ENCODE measurements at regions not wholly inside any gene's neighbourhood (a gene's known extent, or its start where the extent isn't known, plus 50 kb on each side); places are given as distances from the start of the nearest gene placed in this dataset.

DNA sequence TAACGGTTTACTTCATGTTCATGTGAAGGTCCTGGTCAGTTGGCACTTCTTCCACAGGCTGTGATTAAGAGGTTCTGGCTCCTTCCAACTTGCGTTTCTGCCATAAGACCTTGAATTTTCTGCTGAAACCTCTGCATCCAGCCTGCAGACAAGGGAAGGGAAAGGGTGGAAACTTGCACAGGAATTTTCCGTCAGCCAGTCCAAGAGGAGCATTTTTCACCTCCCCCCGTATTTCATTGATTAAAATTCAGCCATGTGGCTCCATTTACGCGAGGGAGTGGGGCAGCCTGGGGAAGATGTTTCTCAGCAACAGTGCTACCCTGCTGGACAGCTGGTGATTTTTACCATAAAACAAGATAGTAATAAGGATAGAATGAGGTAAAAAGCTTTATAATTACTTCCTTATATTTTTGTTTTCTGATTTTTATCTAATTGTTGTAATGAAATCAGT is 101.5 kb upstream of the SMIM36 start:
- peaks cover 0 to 3% of the 10 kb centered on the region in 2 donors for H3K4me1 ChIP-seq (ENCODE audit: control insufficient read depth in 2 of 2, insufficient read depth in 1 of 2, low read depth in 1 of 2, low read length in 2 of 2)

GRCh38 chr17:55607731-55608341 is 96.6 kb upstream of the SMIM36 start:
- Histone ChIP-seq H4K8ac (ENCODE audit: low read depth, low read length) (no peak overlapping the region), H2AFZ (ENCODE audit: low read length) (no peak overlapping the region), H3K4me1 (ENCODE audit: control insufficient read depth in 2 of 2, insufficient read depth in 1 of 2, low read depth in 1 of 2, low read length in 2 of 2) (peaks cover 0 to 7% of the 10 kb centered on the region in 2 donors), H3K36me3 (replicated peaks in 1 of 2; ENCODE audit: control insufficient read depth in 2 of 2, insufficient read depth in 2 of 2, low read length in 2 of 2) (no peaks in the 10 kb centered on the region), H3K27ac (replicated peaks; ENCODE audit: low read length) (no peak overlapping the region), H3K4me2 (ENCODE audit: insufficient read depth, low read length, poor library complexity, severe bottlenecking) (no peak overlapping the region), H3K14ac (ENCODE audit: low read length) (no peak overlapping the region), H2BK12ac (ENCODE audit: low read length) (no peak overlapping the region), H3K79me1 (ENCODE audit: low read depth, low read length) (no peaks in the 10 kb centered on the region), H3K4me3 (ENCODE audit: low read length in 2 of 2) (no peak overlapping the region), H4K91ac (ENCODE audit: low read depth, low read length, poor library complexity) (no peak overlapping the region), H3K23ac (ENCODE audit: low read depth, low read length, poor library complexity) (no peak overlapping the region), H2BK5ac (ENCODE audit: low read length) (no peak overlapping the region), H2BK120ac (ENCODE audit: low read depth, low read length) (no peak overlapping the region), H3K9me3 (replicated peaks in 1 of 2; ENCODE audit: control insufficient read depth in 2 of 2, insufficient read depth in 1 of 2, low read depth in 1 of 2, low read length in 2 of 2) (no peaks in the 10 kb centered on the region), H3K18ac (ENCODE audit: low read length) (no peak overlapping the region), H3K9ac (ENCODE audit: low read depth, low read length, poor library complexity) (no peak overlapping the region), H3K4ac (ENCODE audit: low read length) (no peak overlapping the region), H2AK5ac (ENCODE audit: low read depth, low read length) (no peak overlapping the region), H3K27me3 (ENCODE audit: control insufficient read depth in 3 of 3, insufficient read depth in 3 of 3, low read depth in 1 of 3, low read length in 3 of 3) (no peaks in the 10 kb centered on the region), H2BK15ac (ENCODE audit: low read length) (no peak overlapping the region)
- no peak for DNase-seq (ENCODE audit: low spot score)
- no CpG with 5 or more reads among the region's 2 CpGs for WGBS, 2 donors (ENCODE audit: extremely low coverage in 2 of 2, insufficient read length in 2 of 2, insufficient replicate concordance in 1 of 2)

More for the DNA sequence above, 101.5 kb upstream of the SMIM36 start:
- Histone ChIP-seq H2BK5ac (ENCODE audit: low read length) (no peak overlapping the region), H3K4me3 (ENCODE audit: low read length in 2 of 2) (no peak overlapping the region), H2BK120ac (ENCODE audit: low read depth, low read length) (no peak overlapping the region), H3K4ac (ENCODE audit: low read length) (no peak overlapping the region), H3K9me3 (replicated peaks in 1 of 2; ENCODE audit: control insufficient read depth in 2 of 2, insufficient read depth in 1 of 2, low read depth in 1 of 2, low read length in 2 of 2) (no peaks in the 10 kb centered on the region), H3K36me3 (replicated peaks in 1 of 2; ENCODE audit: control insufficient read depth in 2 of 2, insufficient read depth in 2 of 2, low read length in 2 of 2) (no peaks in the 10 kb centered on the region), H3K79me1 (ENCODE audit: low read depth, low read length) (no peaks in the 10 kb centered on the region), H4K91ac (ENCODE audit: low read depth, low read length, poor library complexity) (no peak overlapping the region), H3K27ac (replicated peaks; ENCODE audit: low read length) (no peak overlapping the region), H3K9ac (ENCODE audit: low read depth, low read length, poor library complexity) (no peak overlapping the region), H3K27me3 (ENCODE audit: control insufficient read depth in 3 of 3, insufficient read depth in 3 of 3, low read depth in 1 of 3, low read length in 3 of 3) (no peaks in the 10 kb centered on the region), H2AK5ac (ENCODE audit: low read depth, low read length) (no peak overlapping the region), H3K23ac (ENCODE audit: low read depth, low read length, poor library complexity) (no peak overlapping the region), H2BK12ac (ENCODE audit: low read length) (no peak overlapping the region), H3K18ac (ENCODE audit: low read length) (no peak overlapping the region), H2AFZ (ENCODE audit: low read length) (no peak overlapping the region), H3K14ac (ENCODE audit: low read length) (no peak overlapping the region), H2BK15ac (ENCODE audit: low read length) (no peak overlapping the region), H3K4me2 (ENCODE audit: insufficient read depth, low read length, poor library complexity, severe bottlenecking) (no peak overlapping the region), H4K8ac (ENCODE audit: low read depth, low read length) (no peak overlapping the region)
- DNase-seq (ENCODE audit: low spot score), result no peak
- no CpG with 5 or more reads among the region's 6 CpGs for WGBS, 2 donors (ENCODE audit: extremely low coverage in 2 of 2, insufficient read length in 2 of 2, insufficient replicate concordance in 1 of 2)

GRCh38 chr17:55606488-55606815 is 95.2 kb upstream of the SMIM36 start:
- Histone ChIP-seq H2AK5ac (ENCODE audit: low read depth, low read length) (no peak overlapping the region), H3K79me1 (ENCODE audit: low read depth, low read length) (no peaks in the 10 kb centered on the region), H3K18ac (ENCODE audit: low read length) (no peak overlapping the region), H2AFZ (ENCODE audit: low read length) (no peak overlapping the region), H3K27ac (replicated peaks; ENCODE audit: low read length) (no peak overlapping the region), H2BK12ac (ENCODE audit: low read length) (no peak overlapping the region), H3K9ac (ENCODE audit: low read depth, low read length, poor library complexity) (no peak overlapping the region), H2BK120ac (ENCODE audit: low read depth, low read length) (peak overlapping the region; percentile 29), H3K27me3 (ENCODE audit: control insufficient read depth in 3 of 3, insufficient read depth in 3 of 3, low read depth in 1 of 3, low read length in 3 of 3) (no peaks in the 10 kb centered on the region), H3K4me3 (ENCODE audit: low read length in 2 of 2) (no peak overlapping the region), H3K4ac (ENCODE audit: low read length) (no peak overlapping the region), H3K4me1 (ENCODE audit: control insufficient read depth in 2 of 2, insufficient read depth in 1 of 2, low read depth in 1 of 2, low read length in 2 of 2) (peaks cover 0 to 7% of the 10 kb centered on the region in 2 donors), H3K9me3 (replicated peaks in 1 of 2; ENCODE audit: control insufficient read depth in 2 of 2, insufficient read depth in 1 of 2, low read depth in 1 of 2, low read length in 2 of 2) (no peaks in the 10 kb centered on the region), H3K23ac (ENCODE audit: low read depth, low read length, poor library complexity) (no peak overlapping the region), H3K14ac (ENCODE audit: low read length) (no peak overlapping the region), H3K4me2 (ENCODE audit: insufficient read depth, low read length, poor library complexity, severe bottlenecking) (no peak overlapping the region), H2BK15ac (ENCODE audit: low read length) (no peak overlapping the region), H4K91ac (ENCODE audit: low read depth, low read length, poor library complexity) (no peak overlapping the region), H3K36me3 (replicated peaks in 1 of 2; ENCODE audit: control insufficient read depth in 2 of 2, insufficient read depth in 2 of 2, low read length in 2 of 2) (no peaks in the 10 kb centered on the region), H2BK5ac (ENCODE audit: low read length) (no peak overlapping the region), H4K8ac (ENCODE audit: low read depth, low read length) (no peak overlapping the region)
- no peak for DNase-seq (ENCODE audit: low spot score)
- WGBS, 2 donors (ENCODE audit: extremely low coverage in 2 of 2, insufficient read length in 2 of 2, insufficient replicate concordance in 1 of 2), result no CpG with 5 or more reads among the region's 1 CpG

DNA sequence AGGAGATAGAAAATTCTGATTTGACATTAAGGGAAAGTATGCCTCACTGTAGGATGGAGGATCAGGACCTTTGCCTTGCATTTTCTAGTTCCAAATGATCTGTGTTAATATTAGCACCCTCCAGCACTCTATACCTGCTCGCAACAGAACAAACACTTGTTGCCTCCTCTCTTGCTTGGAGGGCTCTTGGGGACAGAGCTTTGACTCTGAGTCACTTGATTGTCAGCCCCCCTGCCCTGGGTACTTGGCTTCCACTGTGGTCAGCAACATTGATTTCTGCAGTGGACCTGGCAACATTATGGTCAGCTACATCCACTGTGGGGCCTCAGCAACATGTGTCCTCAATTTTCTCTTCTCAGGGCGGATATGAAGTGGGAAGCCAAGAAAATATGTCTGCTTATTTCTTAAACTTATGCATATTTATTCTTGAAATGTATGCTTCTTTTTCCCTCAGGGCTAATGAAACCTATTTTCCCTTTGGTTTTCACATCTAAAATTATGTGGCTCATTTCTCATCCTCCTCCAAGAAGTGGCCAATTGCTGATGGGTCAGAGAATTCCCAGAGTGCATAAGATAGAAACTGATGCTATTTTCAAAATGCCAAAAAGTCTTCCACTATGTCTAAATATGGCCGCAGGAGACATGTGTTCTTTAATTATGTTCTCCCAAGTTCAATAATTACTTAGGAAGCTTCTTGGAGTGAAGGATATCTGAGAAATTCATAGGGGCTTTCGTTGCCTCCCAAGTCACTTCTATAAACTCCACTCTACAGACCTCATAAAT is 94.6 kb upstream of the SMIM36 start:
- H3K79me1 ChIP-seq (ENCODE audit: low read depth, low read length), result no peaks in the 10 kb centered on the region
- no peak overlapping the region for H3K27ac ChIP-seq (replicated peaks; ENCODE audit: low read length)
- H3K14ac ChIP-seq (ENCODE audit: low read length), result no peak overlapping the region
- no peak overlapping the region for H2AK5ac ChIP-seq (ENCODE audit: low read depth, low read length)
- no peak overlapping the region for H3K4me2 ChIP-seq (ENCODE audit: insufficient read depth, low read length, poor library complexity, severe bottlenecking)
- H3K18ac ChIP-seq (ENCODE audit: low read length), result no peak overlapping the region
- H4K8ac ChIP-seq (ENCODE audit: low read depth, low read length), result no peak overlapping the region
- H3K4ac ChIP-seq (ENCODE audit: low read length), result no peak overlapping the region
- H3K27me3 ChIP-seq (ENCODE audit: control insufficient read depth in 3 of 3, insufficient read depth in 3 of 3, low read depth in 1 of 3, low read length in 3 of 3), result no peaks in the 10 kb centered on the region
- H2BK120ac ChIP-seq (ENCODE audit: low read depth, low read length), result peak overlapping the region; percentile 29
- no peak overlapping the region for H4K91ac ChIP-seq (ENCODE audit: low read depth, low read length, poor library complexity)
- peak overlapping the region; percentile 86 for H2BK15ac ChIP-seq (ENCODE audit: low read length)
- no peak overlapping the region for H2BK5ac ChIP-seq (ENCODE audit: low read length)
- H3K9me3 ChIP-seq (replicated peaks in 1 of 2; ENCODE audit: control insufficient read depth in 2 of 2, insufficient read depth in 1 of 2, low read depth in 1 of 2, low read length in 2 of 2), result no peaks in the 10 kb centered on the region
- no peak overlapping the region for H3K9ac ChIP-seq (ENCODE audit: low read depth, low read length, poor library complexity)
- no peak overlapping the region for H3K23ac ChIP-seq (ENCODE audit: low read depth, low read length, poor library complexity)
- no peak overlapping the region for H2AFZ ChIP-seq (ENCODE audit: low read length)
- peak overlapping the region; percentile 75 for H2BK12ac ChIP-seq (ENCODE audit: low read length)
- no peaks in the 10 kb centered on the region for H3K36me3 ChIP-seq (replicated peaks in 1 of 2; ENCODE audit: control insufficient read depth in 2 of 2, insufficient read depth in 2 of 2, low read length in 2 of 2)
- DNase-seq (ENCODE audit: low spot score), result no peak
- WGBS, 2 donors (ENCODE audit: extremely low coverage in 2 of 2, insufficient read length in 2 of 2, insufficient replicate concordance in 1 of 2), result no CpG with 5 or more reads among the region's 4 CpGs
- peaks cover 0 to 7% of the 10 kb centered on the region in 2 donors for H3K4me1 ChIP-seq (ENCODE audit: control insufficient read depth in 2 of 2, insufficient read depth in 1 of 2, low read depth in 1 of 2, low read length in 2 of 2)
- H3K4me3 ChIP-seq (ENCODE audit: low read length in 2 of 2), result no peak overlapping the region
